IMR-90 (cell line): ENCODE measurements at regions not wholly inside any gene's neighbourhood (a gene's known extent, or its start where the extent isn't known, plus 50 kb on each side); places are given as distances from the start of the nearest gene placed in this dataset.

ENCODE experiments used
- ATAC-seq: fragments of 200-7000 bp; cut with Tn5 transposase; 2 replicates; pipeline ENCODE4 v1.9.1; 2020; ENCODE audit warnings: low read depth, mild to moderate bottlenecking, moderate library complexity
- BruUV-seq: library from RNA; stranded (reverse); fragments of 400-500 nt; replicated peaks from 2 replicates; lab custom pipeline; 2021; lab: Mats Ljungman, UMichigan
- CTCF ChIA-PET: fragments of 300-600 bp; formaldehyde crosslinking; extraction: SDS; loops from one replicate; lab custom pipeline; 2021; ENCODE audit warnings: antibody characterized with exemption; lab: Yijun Ruan, JAX
- POLR2A ChIA-PET: fragments of 300-600 bp; sonication (Branson Sonifier 250); formaldehyde crosslinking; loops from one replicate; lab custom pipeline; 2022; ENCODE audit warnings: antibody characterized with exemption; ENCODE audit not compliant: unreplicated experiment; lab: Charles Lee
- DNase-seq: peaks from one replicate; pipeline ENCODE4 v3.0.0; 2013
- H2AFZ ChIP-seq: replicated peaks from 2 replicates; pipeline ENCODE3; 2013; ENCODE audit warnings: low read length, mild to moderate bottlenecking; ENCODE audit not compliant: poor library complexity
- H2AK5ac ChIP-seq: 2 replicates; pipeline ENCODE4 v1.6.1; 2013; ENCODE audit warnings: low read depth, low read length, inconsistent platforms
- H2AK9ac ChIP-seq: replicated peaks from 2 replicates; pipeline ENCODE3; 2013; ENCODE audit warnings: mild to moderate bottlenecking, low read depth, low read length, moderate library complexity; ENCODE audit not compliant: poor library complexity
- H2BK120ac ChIP-seq: 2 replicates; pipeline ENCODE4 v1.6.1; 2013; ENCODE audit warnings: low read depth, low read length, inconsistent platforms
- H2BK15ac ChIP-seq: 3 replicates; pipeline ENCODE4 v1.6.1; 2013; ENCODE audit warnings: low read depth, low read length, inconsistent platforms
- H2BK20ac ChIP-seq: 2 replicates; pipeline ENCODE4 v1.6.1; 2013; ENCODE audit warnings: low read depth, mild to moderate bottlenecking, inconsistent platforms, low read length, moderate library complexity
- H2BK5ac ChIP-seq: 2 replicates; pipeline ENCODE4 v1.6.1; 2013; ENCODE audit warnings: mild to moderate bottlenecking, low read depth, low read length, inconsistent platforms; ENCODE audit not compliant: poor library complexity, severe bottlenecking
- H3K14ac ChIP-seq: replicated peaks from 2 replicates; pipeline ENCODE4 v1.6.1; 2013; ENCODE audit warnings: low read depth, low read length, inconsistent platforms
- H3K18ac ChIP-seq: 2 replicates; pipeline ENCODE4 v1.6.1; 2013; ENCODE audit warnings: low read depth, low read length, control low read depth
- H3K23ac ChIP-seq: 2 replicates; pipeline ENCODE4 v1.6.1; 2013; ENCODE audit warnings: low read depth, low read length, inconsistent platforms
- H3K27ac ChIP-seq: 2 replicates; pipeline ENCODE4 v1.5.1; 2013; ENCODE audit warnings: mild to moderate bottlenecking, control low read depth, low read length; ENCODE audit not compliant: insufficient read depth
- H3K27me3 ChIP-seq: 2 replicates; pipeline ENCODE4 v1.6.1; 2013; ENCODE audit warnings: low read length; ENCODE audit not compliant: control insufficient read depth, insufficient read depth
- H3K36me3 ChIP-seq: 2 replicates; pipeline ENCODE4 v1.6.1; 2013; ENCODE audit warnings: low read length, mixed read lengths; ENCODE audit not compliant: control insufficient read depth, insufficient read depth
- H3K4ac ChIP-seq: 2 replicates; pipeline ENCODE4 v1.6.1; 2013; ENCODE audit warnings: low read depth, low read length, inconsistent platforms
- H3K4me1 ChIP-seq: 2 replicates; pipeline ENCODE4 v1.6.1; 2013; ENCODE audit warnings: low read length, mixed read lengths; ENCODE audit not compliant: control insufficient read depth, insufficient read depth
- H3K4me2 ChIP-seq: 2 replicates; pipeline ENCODE4 v1.6.1; 2013; ENCODE audit warnings: low read depth, mild to moderate bottlenecking, control low read depth, low read length, moderate library complexity
- H3K4me3 ChIP-seq: 2 replicates; pipeline ENCODE4 v1.5.1; 2013; ENCODE audit warnings: low read depth, mild to moderate bottlenecking, control low read depth, low read length, moderate library complexity; ENCODE audit not compliant: insufficient read depth
- H3K56ac ChIP-seq: 2 replicates; pipeline ENCODE4 v1.6.1; 2013; ENCODE audit warnings: low read length, inconsistent platforms; ENCODE audit not compliant: insufficient read depth; ENCODE audit errors: extremely low read depth
- H3K79me1 ChIP-seq, 2 experiments: 2 replicates each; pipeline ENCODE4 v1.6.1; 2013; ENCODE audit warnings: low read length in 2 of 2, inconsistent platforms in 1 of 2, low read depth in 1 of 2
- H3K9ac ChIP-seq: 2 replicates; pipeline ENCODE4 v1.6.1; 2013; ENCODE audit warnings: low read depth, low read length, control low read depth
- H3K9me1 ChIP-seq: 2 replicates; pipeline ENCODE4 v1.6.1; 2013; ENCODE audit warnings: low read length, inconsistent platforms; ENCODE audit not compliant: insufficient read depth
- H3K9me3 ChIP-seq: 2 replicates; pipeline ENCODE4 v1.6.1; 2013; ENCODE audit warnings: low read length; ENCODE audit not compliant: control insufficient read depth, insufficient read depth
- H4K20me1 ChIP-seq: 2 replicates; pipeline ENCODE4 v1.6.1; 2013; ENCODE audit warnings: low read length, inconsistent platforms; ENCODE audit not compliant: insufficient read depth
- H4K5ac ChIP-seq: 2 replicates; pipeline ENCODE4 v1.6.1; 2013; ENCODE audit warnings: mild to moderate bottlenecking, low read depth, low read length, control low read depth
- H4K8ac ChIP-seq, 2 experiments: 2 replicates each; pipeline ENCODE4 v1.6.1; 2013; ENCODE audit warnings: low read depth in 2 of 2, low read length in 2 of 2, control low read depth in 1 of 2, inconsistent platforms in 1 of 2
- H4K91ac ChIP-seq: 2 replicates; pipeline ENCODE4 v1.6.1; 2013; ENCODE audit warnings: low read depth, low read length, inconsistent platforms; ENCODE audit not compliant: insufficient read depth
- BHLHE40 ChIP-seq: fragments of 150-350 bp; IDR thresholded peaks from 2 replicates; pipeline ENCODE4 v1.6.1; 2016; ENCODE audit warnings: mild to moderate bottlenecking, low read depth, low read length
- CEBPB ChIP-seq: IDR thresholded peaks from 2 replicates; pipeline ENCODE4 v1.6.1; 2012; ENCODE audit warnings: low read depth, low read length, improper control_type of control experiment
- CHD1 ChIP-seq: IDR thresholded peaks from 2 replicates; pipeline ENCODE4 v1.6.1; 2012; ENCODE audit warnings: low read depth, low read length, improper control_type of control experiment
- FOS ChIP-seq: fragments of 150-350 bp; IDR thresholded peaks from 2 replicates; pipeline ENCODE4 v1.6.1; 2016; ENCODE audit warnings: low read depth, low read length
- MAZ ChIP-seq: IDR thresholded peaks from 2 replicates; pipeline ENCODE4 v1.6.1; 2012; ENCODE audit warnings: low read depth, mild to moderate bottlenecking, low read length, improper control_type of control experiment, moderate library complexity, borderline replicate concordance
- MXI1 ChIP-seq: IDR thresholded peaks from 2 replicates; pipeline ENCODE4 v1.6.1; 2012; ENCODE audit warnings: low read depth, mild to moderate bottlenecking, low read length, moderate library complexity, borderline replicate concordance
- NFE2L2 ChIP-seq: fragments of 150-350 bp; IDR thresholded peaks from 2 replicates; pipeline ENCODE4 v1.6.1; 2016; ENCODE audit warnings: low read depth, mild to moderate bottlenecking, low read length
- POLR2A ChIP-seq: IDR thresholded peaks from 2 replicates; pipeline ENCODE4 v1.6.1; 2012; ENCODE audit warnings: mild to moderate bottlenecking, low read depth, low read length
- RAD21 ChIP-seq: IDR thresholded peaks from 2 replicates; pipeline ENCODE4 v1.6.1; 2012; ENCODE audit warnings: low read length, improper control_type of control experiment
- RCOR1 ChIP-seq: IDR thresholded peaks from 2 replicates; pipeline ENCODE4 v1.6.1; 2012; ENCODE audit warnings: mild to moderate bottlenecking, low read length, improper control_type of control experiment; ENCODE audit not compliant: insufficient replicate concordance
- RFX5 ChIP-seq: IDR thresholded peaks from 2 replicates; pipeline ENCODE4 v1.8.0; 2012; ENCODE audit warnings: low read depth, mild to moderate bottlenecking, low read length, moderate library complexity
- WGBS, 2 experiments: methylation state at CpG; one replicate each; pipeline versions ENCODE4 v1.1.5 to v1.1.7; 2013; ENCODE audit warnings: missing lambda C conversion rate in 2 of 2; ENCODE audit not compliant: insufficient read length in 1 of 2; ENCODE audit errors: extremely low coverage in 2 of 2; 5-methylcytosine and 5-hydroxymethylcytosine counted together
- dilution Hi-C: fragments of 300-500 bp; cut with HindIII; formaldehyde crosslinking; loops from one replicate; pipeline ENCODE4 v1.14.3; 2018; ENCODE audit warnings: low sequenced_read_pairs; ENCODE audit not compliant: unreplicated experiment
- in situ Hi-C: fragments of 300-500 bp; cut with MboI; formaldehyde crosslinking; loops from 3 replicates; pipeline ENCODE4 v1.14.3; 2019; ENCODE audit warnings: low sequenced_read_pairs, inconsistent platforms, mixed read lengths
- intact Hi-C: fragments of 100-400 bp; cut with micrococcal nuclease; formaldehyde crosslinking; loops from 2 replicates; pipeline ENCODE4 v1.10.0; 2022
- TF ChIP-seq, protein P1 (sequence below): fragments of 150-350 bp; IDR thresholded peaks from 2 replicates; pipeline ENCODE4 v1.6.1; 2016; ENCODE audit warnings: low read depth, mild to moderate bottlenecking, low read length, moderate library complexity, borderline replicate concordance
- TF ChIP-seq, protein P2 (sequence below): fragments of 150-350 bp; IDR thresholded peaks from 2 replicates; pipeline ENCODE4 v1.6.1; 2017; ENCODE audit warnings: mild to moderate bottlenecking, antibody characterized with exemption, low read length, low read depth
- TF ChIP-seq, protein P3 (sequence below): conservative IDR thresholded peaks from 2 replicates; pipeline ENCODE4 v1.5.1; 2012; ENCODE audit warnings: mild to moderate bottlenecking, low read depth, low read length, improper control_type of control experiment

DNA sequence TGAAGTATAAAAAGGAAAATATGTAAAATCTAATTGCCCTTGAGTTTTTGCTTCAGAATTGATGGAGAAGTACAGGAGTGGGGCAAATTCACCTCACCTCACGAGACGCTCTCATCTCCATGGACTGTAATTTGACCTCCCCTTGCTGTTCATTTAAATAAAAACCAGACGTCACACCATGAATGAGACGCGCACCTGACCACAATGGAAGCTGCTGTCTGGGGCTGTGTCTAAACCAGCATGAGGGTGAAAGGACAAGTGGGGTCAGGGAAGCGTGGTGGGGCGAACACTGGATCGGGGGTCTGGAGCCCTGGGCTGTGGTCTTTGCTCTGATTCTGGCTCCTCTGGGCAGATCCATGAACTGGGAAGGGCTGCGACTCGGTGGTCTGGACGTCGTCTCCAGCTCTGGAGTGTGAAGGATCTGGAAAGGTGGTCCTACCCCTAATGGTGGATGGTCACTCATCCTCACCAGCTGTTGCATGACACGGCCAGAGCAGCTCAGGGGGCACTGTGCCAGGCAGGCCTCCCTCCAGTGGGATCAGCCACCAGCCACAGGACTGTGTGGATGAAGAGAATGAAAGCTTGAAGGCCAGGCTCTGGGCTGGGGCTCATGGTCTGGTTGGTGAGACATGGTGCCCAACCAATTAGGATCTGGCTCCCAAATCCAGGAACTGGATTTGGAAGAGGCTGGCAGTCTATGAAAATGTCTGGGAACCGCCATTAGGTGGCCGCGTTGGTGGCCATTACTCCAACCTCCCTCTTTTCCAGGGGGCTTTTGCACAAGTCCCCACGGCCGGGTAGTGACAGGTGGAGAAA, 728.6 kb downstream of the PTPRU start:
- H4K91ac ChIP-seq, result no peak overlapping the region
- dilution Hi-C loops (no loop called here), in situ Hi-C loops (no loop called here), intact Hi-C loops (no loop called here)
- no peak overlapping the region for H3K23ac ChIP-seq
- no peak overlapping the region for H2BK15ac ChIP-seq
- no peak overlapping the region for H4K5ac ChIP-seq
- H3K27me3 ChIP-seq, result no peaks in the 10 kb centered on the region; the same call in 1 of the 2 replicates
- H3K14ac ChIP-seq, result no peak overlapping the region
- no peak overlapping the region for H3K27ac ChIP-seq
- ChIA-PET POLR2A (no interaction called here), CTCF (no interaction called here)
- no peak overlapping the region for H3K4me3 ChIP-seq
- 77% methylated on average over 7 of the region's 18 CpGs; no CpG with 5 or more reads in 1 of the 2 experiments for WGBS, 2 experiments
- H2AK9ac ChIP-seq, result no peak overlapping the region
- no peak overlapping the region for H2BK5ac ChIP-seq
- no TSS peak for BruUV-seq
- no peak overlapping the region for H3K4me2 ChIP-seq
- no peak overlapping the region for H3K4ac ChIP-seq
- no peaks in the 10 kb centered on the region for H4K20me1 ChIP-seq
- H3K4me1 ChIP-seq, result no peaks in the 10 kb centered on the region
- no peak for ATAC-seq
- no peak overlapping the region for H4K8ac ChIP-seq
- H3K79me1 ChIP-seq, result no peaks in the 10 kb centered on the region
- H3K36me3 ChIP-seq, result no peaks in the 10 kb centered on the region
- H3K18ac ChIP-seq, result no peak overlapping the region
- H2AK5ac ChIP-seq, result no peak overlapping the region
- no peaks in the 10 kb centered on the region for H3K9me1 ChIP-seq
- H3K9me3 ChIP-seq, result no peaks in the 10 kb centered on the region
- H3K56ac ChIP-seq, result no peak overlapping the region
- no peak overlapping the region for H2AFZ ChIP-seq
- DNase-seq, result no peak
- no peak overlapping the region for H2BK120ac ChIP-seq
- TF ChIP-seq RFX5 (no peak), MAZ (no peak), BHLHE40 (no peak), NFE2L2 (no peak), POLR2A (no peak), MXI1 (no peak), CHD1 (no peak), RAD21 (no peak), RCOR1 (no peak), FOS (no peak), CEBPB (no peak)
- TF ChIP-seq, protein P1, sequence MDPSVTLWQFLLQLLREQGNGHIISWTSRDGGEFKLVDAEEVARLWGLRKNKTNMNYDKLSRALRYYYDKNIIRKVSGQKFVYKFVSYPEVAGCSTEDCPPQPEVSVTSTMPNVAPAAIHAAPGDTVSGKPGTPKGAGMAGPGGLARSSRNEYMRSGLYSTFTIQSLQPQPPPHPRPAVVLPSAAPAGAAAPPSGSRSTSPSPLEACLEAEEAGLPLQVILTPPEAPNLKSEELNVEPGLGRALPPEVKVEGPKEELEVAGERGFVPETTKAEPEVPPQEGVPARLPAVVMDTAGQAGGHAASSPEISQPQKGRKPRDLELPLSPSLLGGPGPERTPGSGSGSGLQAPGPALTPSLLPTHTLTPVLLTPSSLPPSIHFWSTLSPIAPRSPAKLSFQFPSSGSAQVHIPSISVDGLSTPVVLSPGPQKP, result no peak
- TF ChIP-seq, protein P2, sequence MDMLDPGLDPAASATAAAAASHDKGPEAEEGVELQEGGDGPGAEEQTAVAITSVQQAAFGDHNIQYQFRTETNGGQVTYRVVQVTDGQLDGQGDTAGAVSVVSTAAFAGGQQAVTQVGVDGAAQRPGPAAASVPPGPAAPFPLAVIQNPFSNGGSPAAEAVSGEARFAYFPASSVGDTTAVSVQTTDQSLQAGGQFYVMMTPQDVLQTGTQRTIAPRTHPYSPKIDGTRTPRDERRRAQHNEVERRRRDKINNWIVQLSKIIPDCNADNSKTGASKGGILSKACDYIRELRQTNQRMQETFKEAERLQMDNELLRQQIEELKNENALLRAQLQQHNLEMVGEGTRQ, result no peak
- TF ChIP-seq, protein P3, sequence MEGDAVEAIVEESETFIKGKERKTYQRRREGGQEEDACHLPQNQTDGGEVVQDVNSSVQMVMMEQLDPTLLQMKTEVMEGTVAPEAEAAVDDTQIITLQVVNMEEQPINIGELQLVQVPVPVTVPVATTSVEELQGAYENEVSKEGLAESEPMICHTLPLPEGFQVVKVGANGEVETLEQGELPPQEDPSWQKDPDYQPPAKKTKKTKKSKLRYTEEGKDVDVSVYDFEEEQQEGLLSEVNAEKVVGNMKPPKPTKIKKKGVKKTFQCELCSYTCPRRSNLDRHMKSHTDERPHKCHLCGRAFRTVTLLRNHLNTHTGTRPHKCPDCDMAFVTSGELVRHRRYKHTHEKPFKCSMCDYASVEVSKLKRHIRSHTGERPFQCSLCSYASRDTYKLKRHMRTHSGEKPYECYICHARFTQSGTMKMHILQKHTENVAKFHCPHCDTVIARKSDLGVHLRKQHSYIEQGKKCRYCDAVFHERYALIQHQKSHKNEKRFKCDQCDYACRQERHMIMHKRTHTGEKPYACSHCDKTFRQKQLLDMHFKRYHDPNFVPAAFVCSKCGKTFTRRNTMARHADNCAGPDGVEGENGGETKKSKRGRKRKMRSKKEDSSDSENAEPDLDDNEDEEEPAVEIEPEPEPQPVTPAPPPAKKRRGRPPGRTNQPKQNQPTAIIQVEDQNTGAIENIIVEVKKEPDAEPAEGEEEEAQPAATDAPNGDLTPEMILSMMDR, result no peak
- no peak overlapping the region for H3K9ac ChIP-seq
- H2BK20ac ChIP-seq, result no peak overlapping the region
